ENCODE measurements at regions not wholly inside any gene's neighbourhood (a gene's known extent, or its start where the extent isn't known, plus 50 kb on each side); places are given as distances from the start of the nearest gene placed in this dataset.

DNA sequence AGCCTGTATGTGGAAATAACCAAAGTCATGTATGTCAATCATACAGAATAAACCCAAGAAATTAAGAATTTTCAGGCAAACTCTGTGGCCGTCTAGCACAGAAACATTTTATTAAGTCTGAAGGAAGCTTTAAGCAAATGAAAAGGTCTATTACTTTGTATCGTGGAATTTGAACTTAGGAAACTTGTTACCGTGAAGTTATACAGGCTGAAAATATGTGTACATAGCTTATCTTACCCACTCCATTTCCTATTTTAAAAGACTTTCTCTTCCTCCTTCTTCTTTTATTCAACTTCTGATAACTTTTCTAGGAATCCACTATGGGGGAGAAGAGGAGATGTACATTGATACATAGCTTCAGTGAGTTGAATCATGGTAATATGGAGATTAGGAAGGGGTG, 108.3 kb downstream of the AGTR2 start:
- Histone ChIP-seq H3K36me3 (ENCODE audit: control insufficient read depth, insufficient read depth, low read length) (no peaks in the 10 kb centered on the region), H3K27me3 (ENCODE audit: control insufficient read depth, insufficient read depth, low read length) (no peaks in the 10 kb centered on the region), H3K4me3 (ENCODE audit: low read depth, low read length) (no peak overlapping the region)
- no peak for FAIRE-seq
- TF ChIP-seq, protein P1, sequence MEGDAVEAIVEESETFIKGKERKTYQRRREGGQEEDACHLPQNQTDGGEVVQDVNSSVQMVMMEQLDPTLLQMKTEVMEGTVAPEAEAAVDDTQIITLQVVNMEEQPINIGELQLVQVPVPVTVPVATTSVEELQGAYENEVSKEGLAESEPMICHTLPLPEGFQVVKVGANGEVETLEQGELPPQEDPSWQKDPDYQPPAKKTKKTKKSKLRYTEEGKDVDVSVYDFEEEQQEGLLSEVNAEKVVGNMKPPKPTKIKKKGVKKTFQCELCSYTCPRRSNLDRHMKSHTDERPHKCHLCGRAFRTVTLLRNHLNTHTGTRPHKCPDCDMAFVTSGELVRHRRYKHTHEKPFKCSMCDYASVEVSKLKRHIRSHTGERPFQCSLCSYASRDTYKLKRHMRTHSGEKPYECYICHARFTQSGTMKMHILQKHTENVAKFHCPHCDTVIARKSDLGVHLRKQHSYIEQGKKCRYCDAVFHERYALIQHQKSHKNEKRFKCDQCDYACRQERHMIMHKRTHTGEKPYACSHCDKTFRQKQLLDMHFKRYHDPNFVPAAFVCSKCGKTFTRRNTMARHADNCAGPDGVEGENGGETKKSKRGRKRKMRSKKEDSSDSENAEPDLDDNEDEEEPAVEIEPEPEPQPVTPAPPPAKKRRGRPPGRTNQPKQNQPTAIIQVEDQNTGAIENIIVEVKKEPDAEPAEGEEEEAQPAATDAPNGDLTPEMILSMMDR (IDR thresholded peaks at IDR 0.05; ENCODE audit: insufficient read depth, low read length, severe bottlenecking), result no peak
- no peak for DNase-seq (ENCODE audit: low read depth)

DNA sequence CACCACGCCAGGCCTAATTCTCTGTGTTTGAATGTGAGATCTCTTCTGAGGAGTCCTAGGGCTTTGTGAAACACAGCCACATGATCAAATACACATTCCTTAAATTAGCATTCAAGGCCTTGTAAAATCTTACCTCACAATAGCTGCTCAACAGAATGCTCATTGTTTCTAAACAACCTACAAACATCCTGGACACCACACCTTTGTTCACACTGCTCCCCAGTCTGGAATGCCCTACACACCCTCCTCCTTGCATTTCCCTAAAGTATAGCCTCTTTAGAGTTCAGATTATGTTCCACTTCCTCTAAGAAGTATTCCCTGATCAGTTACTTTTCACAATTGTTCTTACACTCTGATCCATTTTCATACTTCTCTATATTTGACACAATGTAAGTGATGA, 110.6 kb downstream of the AGTR2 start:
- TF ChIP-seq, protein P1 (IDR thresholded peaks at IDR 0.05; ENCODE audit: insufficient read depth, low read length, severe bottlenecking), result no peak
- H3K4me3 ChIP-seq (ENCODE audit: low read depth, low read length), result no peak overlapping the region
- FAIRE-seq (peak; percentile 88), DNase-seq (ENCODE audit: low read depth) (peak; percentile 73)
- no peaks in the 10 kb centered on the region for H3K27me3 ChIP-seq (ENCODE audit: control insufficient read depth, insufficient read depth, low read length)
- H3K36me3 ChIP-seq (ENCODE audit: control insufficient read depth, insufficient read depth, low read length), result no peaks in the 10 kb centered on the region

DNA sequence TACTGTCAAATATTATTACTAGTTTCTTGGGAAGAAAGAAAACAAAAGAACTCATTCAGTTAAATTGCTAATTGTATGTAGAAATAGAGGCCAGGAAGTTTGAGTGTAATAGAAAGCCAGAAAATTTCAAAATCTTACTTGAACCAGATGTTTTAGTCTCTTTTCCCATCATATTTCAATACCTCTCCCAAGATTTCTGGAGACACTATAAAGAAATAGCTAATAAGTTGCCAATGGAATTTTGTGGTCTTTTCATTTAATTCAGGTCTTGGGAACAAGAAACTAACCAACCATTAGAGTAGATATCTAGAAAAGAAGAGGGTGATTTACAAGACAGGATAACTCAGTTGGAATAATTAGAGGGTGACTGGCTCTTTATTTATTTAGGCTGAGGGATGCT, 112.2 kb downstream of the AGTR2 start:
- Histone ChIP-seq H3K27me3 (ENCODE audit: control insufficient read depth, insufficient read depth, low read length) (no peaks in the 10 kb centered on the region), H3K36me3 (ENCODE audit: control insufficient read depth, insufficient read depth, low read length) (no peaks in the 10 kb centered on the region), H3K4me3 (ENCODE audit: low read depth, low read length) (no peak overlapping the region)
- TF ChIP-seq, protein P1 (IDR thresholded peaks at IDR 0.05; ENCODE audit: insufficient read depth, low read length, severe bottlenecking), result no peak
- DNase-seq (ENCODE audit: low read depth) (no peak), FAIRE-seq (no peak)

DNA sequence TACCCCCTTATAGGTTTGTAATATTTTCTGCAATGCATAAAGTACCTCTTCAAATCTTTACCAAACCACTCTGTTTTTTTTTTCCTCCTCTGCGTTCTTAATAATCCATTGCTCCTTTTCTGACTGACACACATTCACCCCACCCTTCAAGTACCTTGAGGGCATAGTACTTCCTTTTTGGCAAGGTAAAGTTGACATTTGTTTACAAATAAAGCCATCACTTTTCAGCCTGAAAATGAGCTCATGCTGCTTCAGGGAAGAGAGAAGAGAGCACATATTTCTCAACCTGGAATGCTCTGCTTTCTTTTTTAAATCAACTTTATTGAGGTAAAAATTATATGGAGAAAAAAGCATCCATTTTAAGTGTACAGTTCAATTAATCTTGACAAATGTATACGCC, 113.9 kb downstream of the AGTR2 start:
- H3K27me3 ChIP-seq (ENCODE audit: control insufficient read depth, insufficient read depth, low read length), result no peaks in the 10 kb centered on the region
- no peak overlapping the region for H3K4me3 ChIP-seq (ENCODE audit: low read depth, low read length)
- DNase-seq (ENCODE audit: low read depth) (peak; percentile 85), FAIRE-seq (no peak)
- TF ChIP-seq, protein P1 (IDR thresholded peaks at IDR 0.05; ENCODE audit: insufficient read depth, low read length, severe bottlenecking), result no peak
- H3K36me3 ChIP-seq (ENCODE audit: control insufficient read depth, insufficient read depth, low read length), result no peaks in the 10 kb centered on the region

DNA sequence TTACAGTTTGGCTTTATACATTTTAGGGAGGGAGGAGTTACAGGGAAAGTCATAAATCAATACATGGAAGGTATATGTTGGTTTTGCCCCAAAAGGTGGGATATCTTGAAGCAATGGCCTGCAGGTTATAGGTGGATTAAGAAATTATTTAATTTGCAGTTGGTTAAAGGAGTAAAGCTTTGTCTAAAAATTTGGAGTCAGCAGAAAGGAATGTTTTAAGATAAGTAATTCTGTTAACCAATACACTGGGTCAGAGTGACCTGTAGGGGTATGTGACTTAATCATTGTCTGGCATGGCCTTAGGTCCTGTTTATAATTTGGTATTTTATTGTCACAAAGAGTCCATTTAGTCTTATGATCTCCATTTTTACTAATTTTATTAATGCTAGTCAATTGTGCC, 115.0 kb downstream of the AGTR2 start:
- no peak overlapping the region for H3K4me3 ChIP-seq (ENCODE audit: low read depth, low read length)
- TF ChIP-seq, protein P1 (IDR thresholded peaks at IDR 0.05; ENCODE audit: insufficient read depth, low read length, severe bottlenecking), result no peak
- no peak for FAIRE-seq
- no peaks in the 10 kb centered on the region for H3K36me3 ChIP-seq (ENCODE audit: control insufficient read depth, insufficient read depth, low read length)
- no peaks in the 10 kb centered on the region for H3K27me3 ChIP-seq (ENCODE audit: control insufficient read depth, insufficient read depth, low read length)
- peak; percentile 47 for DNase-seq (ENCODE audit: low read depth)

DNA sequence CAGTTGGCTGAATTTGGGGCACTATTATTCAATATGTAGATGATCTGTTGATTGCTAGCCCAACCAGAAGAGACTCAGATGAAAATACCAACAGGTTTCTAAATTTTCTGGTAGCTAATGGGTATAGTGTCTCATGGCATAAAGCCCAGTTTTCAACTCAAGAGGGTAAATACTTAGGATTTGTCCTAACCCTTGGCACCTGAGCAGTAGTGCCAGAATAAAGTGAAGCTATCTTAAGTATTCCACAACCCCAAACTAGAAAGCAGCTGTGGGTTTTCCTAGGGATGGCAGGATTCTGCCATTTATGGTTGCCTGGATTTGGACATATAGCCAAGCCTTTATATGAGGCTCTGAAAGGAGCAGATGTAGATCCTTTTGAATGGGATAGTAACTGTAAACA, 119.0 kb downstream of the AGTR2 start:
- Histone ChIP-seq H3K36me3 (ENCODE audit: control insufficient read depth, insufficient read depth, low read length) (no peaks in the 10 kb centered on the region), H3K27me3 (ENCODE audit: control insufficient read depth, insufficient read depth, low read length) (no peaks in the 10 kb centered on the region), H3K4me3 (ENCODE audit: low read depth, low read length) (no peak overlapping the region)
- TF ChIP-seq, protein P1 (IDR thresholded peaks at IDR 0.05; ENCODE audit: insufficient read depth, low read length, severe bottlenecking), result no peak
- DNase-seq (ENCODE audit: low read depth) (no peak), FAIRE-seq (no peak)
